Hepatocyte (in vitro differentiated cells): ENCODE measurements at regions not wholly inside any gene's neighbourhood (a gene's known extent, or its start where the extent isn't known, plus 50 kb on each side); places are given as distances from the start of the nearest gene placed in this dataset.
A peak's percentile ranks its signal among the peaks of the same experiment; 100 is the strongest.

Experiments used
- DNase-seq: peaks from one replicate; pipeline ENCODE4 v3.0.0-alpha.2; 2016; ENCODE audit warnings: low spot score
- H2AFZ ChIP-seq: fragments of 200-600 bp; sonication (generic); 2 replicates; pipeline ENCODE4 v1.6.0; 2016; ENCODE audit warnings: antibody characterized with exemption, mild to moderate bottlenecking
- H3K27ac ChIP-seq: fragments of 200-600 bp; sonication (generic); 2 replicates; pipeline ENCODE4 v1.5.1; 2016; ENCODE audit warnings: mild to moderate bottlenecking
- H3K27me3 ChIP-seq: fragments of 200-600 bp; sonication (generic); 2 replicates; pipeline ENCODE4 v1.6.1; 2016
- H3K36me3 ChIP-seq: fragments of 200-600 bp; sonication (generic); replicated peaks from 2 replicates; pipeline ENCODE4 v1.5.1; 2016; ENCODE audit warnings: low read depth; ENCODE audit not compliant: insufficient read depth
- H3K4me1 ChIP-seq: fragments of 200-600 bp; sonication (generic); 2 replicates; pipeline ENCODE4 v1.5.1; 2016; ENCODE audit warnings: mild to moderate bottlenecking, moderate library complexity; ENCODE audit not compliant: insufficient read depth
- H3K4me2 ChIP-seq: fragments of 200-600 bp; sonication (generic); 2 replicates; pipeline ENCODE4 v1.6.0; 2016
- H3K4me3 ChIP-seq: fragments of 200-600 bp; sonication (generic); 2 replicates; pipeline ENCODE4 v1.5.1; 2016; ENCODE audit warnings: mild to moderate bottlenecking
- H3K79me2 ChIP-seq: fragments of 200-600 bp; sonication (generic); 2 replicates; pipeline ENCODE4 v1.6.0; 2017; ENCODE audit warnings: mild to moderate bottlenecking
- H3K9me2 ChIP-seq: fragments of 200-600 bp; sonication (generic); replicated peaks from 2 replicates; pipeline ENCODE4 v1.6.0; 2017; ENCODE audit warnings: mild to moderate bottlenecking; ENCODE audit not compliant: insufficient read depth
- H3K9me3 ChIP-seq: fragments of 200-600 bp; sonication (generic); 2 replicates; pipeline ENCODE4 v1.5.1; 2016; ENCODE audit warnings: low read depth, mild to moderate bottlenecking
- H4K20me1 ChIP-seq: fragments of 200-600 bp; sonication (generic); 2 replicates; pipeline ENCODE4 v1.6.0; 2016; ENCODE audit warnings: mild to moderate bottlenecking; ENCODE audit not compliant: insufficient read depth, poor library complexity, severe bottlenecking
- EZH2 ChIP-seq: fragments of 200-600 bp; sonication (generic); IDR thresholded peaks from 2 replicates; pipeline ENCODE4 v1.6.1; 2016; ENCODE audit warnings: antibody characterized with exemption, mild to moderate bottlenecking, borderline replicate concordance
- EZH2phosphoT487 ChIP-seq: fragments of 200-600 bp; sonication (generic); IDR thresholded peaks from one replicate; pipeline ENCODE4 v1.6.1; 2018; ENCODE audit warnings: antibody characterized with exemption, mild to moderate bottlenecking, low read depth, moderate library complexity; ENCODE audit not compliant: unreplicated experiment, severe bottlenecking
- WGBS: methylation state at CpG from one replicate; pipeline ENCODE4 v1.1.6; 2016; ENCODE audit warnings: low lambda C conversion rate; ENCODE audit errors: missing lambda C conversion rate; 5-methylcytosine and 5-hydroxymethylcytosine counted together
- TF ChIP-seq, protein P1 (sequence below): fragments of 200-600 bp; sonication (generic); IDR thresholded peaks from 2 replicates; pipeline ENCODE4 v1.5.1; 2016; ENCODE audit warnings: antibody characterized with exemption, mild to moderate bottlenecking; ENCODE audit not compliant: poor library complexity

DNA sequence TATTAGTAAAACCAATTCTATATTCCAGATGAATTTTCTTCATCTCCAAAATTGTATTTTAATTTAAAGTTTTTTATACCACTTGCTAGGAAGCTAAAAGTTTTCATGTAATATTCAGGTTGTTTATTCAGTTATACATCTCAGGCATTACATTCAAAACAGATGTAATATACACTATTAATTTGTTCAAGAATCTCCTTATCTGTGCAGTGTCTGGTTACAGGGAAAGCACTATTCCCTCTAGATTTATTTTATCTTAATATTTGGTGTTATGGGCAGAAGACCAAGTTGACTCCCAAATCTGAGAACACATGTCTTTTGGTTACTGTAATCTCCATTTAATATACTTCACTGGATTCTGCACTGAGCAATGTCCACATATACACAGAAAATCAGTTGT, 953.4 kb downstream of the ANKRD7 start:
- no peaks in the 10 kb centered on the region for H4K20me1 ChIP-seq
- no peaks in the 10 kb centered on the region for H3K79me2 ChIP-seq
- H3K4me3 ChIP-seq, result no peak overlapping the region
- H3K9me3 ChIP-seq, result no peaks in the 10 kb centered on the region
- TF ChIP-seq EZH2 (no peak), EZH2phosphoT487 (no peak)
- TF ChIP-seq, protein P1, sequence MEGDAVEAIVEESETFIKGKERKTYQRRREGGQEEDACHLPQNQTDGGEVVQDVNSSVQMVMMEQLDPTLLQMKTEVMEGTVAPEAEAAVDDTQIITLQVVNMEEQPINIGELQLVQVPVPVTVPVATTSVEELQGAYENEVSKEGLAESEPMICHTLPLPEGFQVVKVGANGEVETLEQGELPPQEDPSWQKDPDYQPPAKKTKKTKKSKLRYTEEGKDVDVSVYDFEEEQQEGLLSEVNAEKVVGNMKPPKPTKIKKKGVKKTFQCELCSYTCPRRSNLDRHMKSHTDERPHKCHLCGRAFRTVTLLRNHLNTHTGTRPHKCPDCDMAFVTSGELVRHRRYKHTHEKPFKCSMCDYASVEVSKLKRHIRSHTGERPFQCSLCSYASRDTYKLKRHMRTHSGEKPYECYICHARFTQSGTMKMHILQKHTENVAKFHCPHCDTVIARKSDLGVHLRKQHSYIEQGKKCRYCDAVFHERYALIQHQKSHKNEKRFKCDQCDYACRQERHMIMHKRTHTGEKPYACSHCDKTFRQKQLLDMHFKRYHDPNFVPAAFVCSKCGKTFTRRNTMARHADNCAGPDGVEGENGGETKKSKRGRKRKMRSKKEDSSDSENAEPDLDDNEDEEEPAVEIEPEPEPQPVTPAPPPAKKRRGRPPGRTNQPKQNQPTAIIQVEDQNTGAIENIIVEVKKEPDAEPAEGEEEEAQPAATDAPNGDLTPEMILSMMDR, result no peak
- H2AFZ ChIP-seq, result no peak overlapping the region
- H3K27me3 ChIP-seq, result no peaks in the 10 kb centered on the region
- H3K4me1 ChIP-seq, result no peaks in the 10 kb centered on the region
- DNase-seq, result no peak
- no peak overlapping the region for H3K4me2 ChIP-seq
- no peaks in the 10 kb centered on the region for H3K9me2 ChIP-seq
- no peaks in the 10 kb centered on the region for H3K36me3 ChIP-seq
- no peak overlapping the region for H3K27ac ChIP-seq

DNA sequence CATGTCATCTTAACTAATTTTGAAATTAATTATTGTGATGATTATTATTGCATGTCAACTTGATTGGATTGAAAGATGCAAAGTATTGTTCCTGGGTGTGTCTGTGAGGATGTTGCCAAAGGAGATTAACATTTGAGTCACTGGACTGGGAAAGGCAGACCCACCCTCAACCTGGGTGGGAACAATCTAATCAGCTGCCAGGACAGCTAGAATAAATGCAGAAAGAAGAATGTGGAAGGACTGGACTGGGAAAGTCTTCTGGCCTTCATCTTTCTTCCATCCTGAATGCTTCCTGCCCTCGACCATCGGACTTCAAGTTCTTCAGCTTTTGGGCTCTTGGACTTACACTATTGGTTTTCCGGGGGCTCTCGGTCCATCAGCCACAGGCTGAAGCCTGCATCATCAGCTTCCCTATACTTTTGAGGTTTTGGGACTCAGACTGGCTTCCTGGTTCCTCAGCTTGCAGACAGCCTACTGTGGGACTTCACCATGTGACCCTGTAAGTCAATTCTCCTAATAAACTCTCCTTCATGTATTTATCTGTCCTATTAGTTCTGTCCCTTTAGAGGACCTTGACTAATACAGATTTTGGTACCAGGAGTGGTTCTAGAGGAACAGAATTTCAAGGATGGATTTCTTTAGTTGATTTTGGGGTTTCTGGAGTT, 959.8 kb downstream of the ANKRD7 start:
- TF ChIP-seq, protein P1, result no peak
- TF ChIP-seq EZH2 (no peak), EZH2phosphoT487 (no peak)
- no peaks in the 10 kb centered on the region for H3K27me3 ChIP-seq
- no peak overlapping the region for H3K4me3 ChIP-seq
- H3K36me3 ChIP-seq, result no peaks in the 10 kb centered on the region
- no peak overlapping the region for H2AFZ ChIP-seq
- H3K79me2 ChIP-seq, result no peaks in the 10 kb centered on the region
- DNase-seq, result no peak
- H3K9me2 ChIP-seq, result no peaks in the 10 kb centered on the region
- 100% methylated on average over 4 of the region's 4 CpGs for WGBS
- no peaks in the 10 kb centered on the region for H4K20me1 ChIP-seq
- no peaks in the 10 kb centered on the region for H3K4me1 ChIP-seq
- no peak overlapping the region for H3K4me2 ChIP-seq
- H3K27ac ChIP-seq, result no peak overlapping the region
- H3K9me3 ChIP-seq, result no peaks in the 10 kb centered on the region

DNA sequence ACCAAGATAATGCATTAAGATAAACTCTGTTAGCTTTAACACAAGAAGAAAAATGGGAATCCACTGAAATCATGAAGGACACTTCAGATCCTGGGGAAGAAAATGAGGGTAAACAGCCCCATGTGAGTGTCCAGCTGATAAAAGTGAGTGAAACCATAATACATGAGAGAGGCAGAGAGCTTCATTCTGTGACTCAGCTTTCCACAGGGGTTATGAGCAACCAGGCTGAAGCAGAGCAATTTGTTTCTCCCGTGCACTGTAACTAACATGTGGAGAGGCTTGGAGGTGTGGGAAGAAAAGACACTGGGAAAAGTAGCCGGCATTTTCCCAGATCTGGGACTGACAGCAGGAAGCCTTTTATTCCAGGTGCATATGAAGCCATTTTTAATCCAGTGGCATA, 971.7 kb downstream of the ANKRD7 start:
- Histone ChIP-seq H4K20me1 (no peaks in the 10 kb centered on the region), H3K4me2 (no peak overlapping the region), H3K4me1 (no peaks in the 10 kb centered on the region), H3K27me3 (no peaks in the 10 kb centered on the region), H3K9me2 (no peaks in the 10 kb centered on the region), H3K36me3 (no peaks in the 10 kb centered on the region), H3K79me2 (no peaks in the 10 kb centered on the region), H2AFZ (no peak overlapping the region), H3K4me3 (no peak overlapping the region), H3K9me3 (no peaks in the 10 kb centered on the region), H3K27ac (peak overlapping the region; percentile 10)
- WGBS, result 29% methylated on average over 2 of the region's 2 CpGs
- peak; percentile 41 for DNase-seq
- no peak for TF ChIP-seq EZH2
- no peak for TF ChIP-seq EZH2phosphoT487
- TF ChIP-seq, protein P1, result no peak
